IPS-20b (cell line): ENCODE measurements at regions not wholly inside any gene's neighbourhood (a gene's known extent, or its start where the extent isn't known, plus 50 kb on each side); places are given as distances from the start of the nearest gene placed in this dataset.
A peak's percentile ranks its signal among the peaks of the same experiment; 100 is the strongest.
"Not testable (repeated sequence)": the region's sequence is repeated elsewhere in the genome, so short reads cannot be mapped to it uniquely, and the experiment has no call there.

ENCODE experiments used
- H3K27ac ChIP-seq: one replicate; pipeline ENCODE4 v1.5.1; 2013; ENCODE audit warnings: low read length
- H3K27me3 ChIP-seq: 2 replicates; pipeline ENCODE4 v1.6.1; 2013; ENCODE audit warnings: mild to moderate bottlenecking, low read length, inconsistent platforms; ENCODE audit not compliant: insufficient read depth
- H3K36me3 ChIP-seq: 2 replicates; pipeline ENCODE4 v1.6.1; 2013; ENCODE audit warnings: low read depth, mild to moderate bottlenecking, inconsistent platforms, low read length, moderate library complexity; ENCODE audit not compliant: insufficient read depth
- H3K4me1 ChIP-seq: 2 replicates; pipeline ENCODE4 v1.6.1; 2013; ENCODE audit warnings: mild to moderate bottlenecking, control low read depth, inconsistent platforms, low read length, moderate library complexity; ENCODE audit not compliant: insufficient read depth
- H3K4me3 ChIP-seq: 2 replicates; pipeline ENCODE4 v1.5.1; 2013; ENCODE audit warnings: mild to moderate bottlenecking, low read length, inconsistent platforms
- H3K9ac ChIP-seq: 2 replicates; pipeline ENCODE4 v1.6.1; 2013; ENCODE audit warnings: low read depth, mild to moderate bottlenecking, inconsistent platforms, low read length, moderate library complexity
- H3K9me3 ChIP-seq: 2 replicates; pipeline ENCODE4 v1.6.1; 2013; ENCODE audit warnings: mild to moderate bottlenecking, low read depth, low read length, inconsistent platforms; ENCODE audit not compliant: insufficient read depth

DNA sequence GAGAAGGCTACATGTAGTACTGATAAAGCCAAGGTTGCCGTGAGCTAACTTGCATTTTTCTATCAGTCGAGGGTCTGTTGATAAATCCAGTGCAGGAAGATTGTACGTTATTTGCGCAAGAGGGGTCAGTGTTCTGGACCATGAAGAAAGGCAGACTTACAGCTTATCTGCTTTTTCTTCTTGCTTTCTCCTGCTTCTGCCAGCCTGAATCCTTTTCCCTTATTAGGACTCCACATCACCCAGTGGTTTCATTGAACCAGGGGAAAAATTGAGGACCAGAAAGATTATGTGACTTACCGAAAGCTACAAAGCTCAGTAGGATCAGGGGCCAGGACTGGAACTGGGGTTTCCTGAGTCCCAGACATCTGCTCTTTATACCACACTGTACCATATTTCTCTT lies 534.6 kb upstream of the BRINP1 start:
- H3K36me3 ChIP-seq: no peaks in the 10 kb centered on the region

DNA sequence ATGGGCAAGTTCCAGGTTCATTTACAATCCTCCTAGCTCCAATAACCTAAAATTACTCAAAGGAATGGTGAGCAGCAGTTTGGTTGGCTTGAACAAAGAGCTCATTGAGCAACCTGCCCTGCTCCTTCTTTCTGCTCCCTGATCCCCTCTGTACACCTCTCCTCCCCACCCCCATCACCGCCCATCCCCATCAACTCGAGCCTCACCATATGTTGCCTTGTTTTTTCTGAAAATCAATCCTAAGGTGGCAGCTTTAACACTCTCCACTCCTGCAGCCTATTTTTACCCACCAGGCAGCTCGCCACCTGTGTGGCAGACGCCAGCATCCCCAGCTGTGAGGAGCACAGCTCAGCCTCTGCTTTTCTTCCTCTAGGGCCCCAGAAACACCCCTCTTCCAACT lies 533.4 kb upstream of the BRINP1 start:
- H3K4me3 ChIP-seq: no peak overlapping the region
- H3K9ac ChIP-seq: no peak overlapping the region; the same call in 1 of the 2 replicates
- H3K36me3 ChIP-seq: no peaks in the 10 kb centered on the region
- H3K9me3 ChIP-seq: no peaks in the 10 kb centered on the region
- H3K27ac ChIP-seq: no peak overlapping the region
- peaks cover 10% of the 10 kb centered on the region for H3K4me1 ChIP-seq
- no peaks in the 10 kb centered on the region for H3K27me3 ChIP-seq

More for the DNA sequence above, 534.6 kb upstream of the BRINP1 start:
- no peak overlapping the region for H3K27ac ChIP-seq
- no peak overlapping the region for H3K4me3 ChIP-seq
- H3K9me3 ChIP-seq: peaks cover 11% of the 10 kb centered on the region; the same call in 1 of the 2 replicates
- H3K27me3 ChIP-seq: no peaks in the 10 kb centered on the region
- H3K4me1 ChIP-seq: peaks cover 10% of the 10 kb centered on the region
- H3K9ac ChIP-seq: no peak overlapping the region

DNA sequence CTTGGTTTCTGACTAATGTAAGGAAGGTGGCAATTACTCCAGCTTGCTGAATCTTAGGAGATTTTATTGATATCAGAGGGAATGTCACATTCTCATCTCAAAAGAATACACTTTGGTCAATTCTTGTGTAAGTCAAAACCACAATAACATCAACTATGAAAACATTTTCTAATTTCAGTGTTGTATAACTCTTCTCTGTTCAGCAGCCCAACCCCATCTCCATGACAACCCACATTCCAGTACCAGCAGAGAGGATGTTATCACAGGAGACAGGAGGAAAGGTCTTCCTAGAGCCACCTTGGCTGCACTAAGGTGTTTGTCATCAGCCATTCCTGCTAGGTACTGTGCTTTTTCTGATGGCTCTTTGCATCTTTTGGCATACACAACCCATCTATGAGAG lies 529.1 kb upstream of the BRINP1 start:
- Histone ChIP-seq H3K4me3 (no peak overlapping the region), H3K27me3 (no peaks in the 10 kb centered on the region), H3K27ac (no peak overlapping the region), H3K9me3 (no peaks in the 10 kb centered on the region), H3K4me1 (peaks cover 8% of the 10 kb centered on the region), H3K36me3 (no peaks in the 10 kb centered on the region), H3K9ac (no peak overlapping the region)

DNA sequence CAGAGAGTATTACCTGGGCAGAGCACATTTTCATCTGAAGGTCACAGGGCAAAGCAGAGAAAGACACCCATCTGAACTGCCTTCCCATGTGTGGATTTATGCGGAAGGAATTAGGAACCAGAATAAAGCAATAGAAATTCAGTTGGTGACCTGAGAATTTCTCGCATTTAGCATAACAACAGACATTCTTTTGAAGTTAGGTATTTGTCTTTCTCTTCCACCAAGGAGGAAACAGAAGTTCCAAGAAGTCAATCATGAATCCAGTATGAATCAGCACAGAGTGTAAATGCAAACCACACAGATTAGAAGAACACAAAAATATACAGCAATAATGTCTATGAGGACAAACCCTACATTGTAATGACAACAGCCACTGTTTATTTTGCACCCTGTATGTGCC lies 515.2 kb upstream of the BRINP1 start:
- no peaks in the 10 kb centered on the region for H3K36me3 ChIP-seq
- no peaks in the 10 kb centered on the region for H3K9me3 ChIP-seq
- H3K27ac ChIP-seq: no peak overlapping the region
- H3K4me1 ChIP-seq: peaks cover 17% of the 10 kb centered on the region
- peak overlapping the region; percentile 1; the same call in 1 of the 2 replicates for H3K4me3 ChIP-seq
- H3K27me3 ChIP-seq: no peaks in the 10 kb centered on the region
- no peak overlapping the region for H3K9ac ChIP-seq

DNA sequence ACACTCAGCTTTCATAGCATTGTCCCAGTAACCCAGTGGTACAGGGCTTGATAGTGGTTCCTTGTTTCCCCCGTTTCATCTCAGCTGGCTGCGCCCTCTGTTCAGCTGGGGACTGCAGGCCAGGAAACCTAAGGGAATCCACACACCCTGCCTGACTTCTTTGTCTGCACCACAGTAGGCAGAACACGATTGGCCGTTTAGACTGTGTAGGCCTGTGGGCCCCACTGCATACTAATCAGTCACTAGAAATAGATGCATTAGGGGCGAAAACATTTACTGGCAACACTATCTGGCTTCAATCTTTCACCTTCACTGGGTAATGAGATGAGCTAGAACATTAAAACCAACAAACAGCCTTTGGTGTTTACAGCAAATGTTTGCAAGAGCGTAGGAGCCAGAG lies 512.7 kb upstream of the BRINP1 start:
- H3K9ac ChIP-seq: no peak overlapping the region
- H3K4me1 ChIP-seq: peaks cover 17% of the 10 kb centered on the region
- no peak overlapping the region for H3K27ac ChIP-seq
- H3K27me3 ChIP-seq: no peaks in the 10 kb centered on the region
- no peak overlapping the region for H3K4me3 ChIP-seq
- H3K9me3 ChIP-seq: no peaks in the 10 kb centered on the region
- H3K36me3 ChIP-seq: no peaks in the 10 kb centered on the region

DNA sequence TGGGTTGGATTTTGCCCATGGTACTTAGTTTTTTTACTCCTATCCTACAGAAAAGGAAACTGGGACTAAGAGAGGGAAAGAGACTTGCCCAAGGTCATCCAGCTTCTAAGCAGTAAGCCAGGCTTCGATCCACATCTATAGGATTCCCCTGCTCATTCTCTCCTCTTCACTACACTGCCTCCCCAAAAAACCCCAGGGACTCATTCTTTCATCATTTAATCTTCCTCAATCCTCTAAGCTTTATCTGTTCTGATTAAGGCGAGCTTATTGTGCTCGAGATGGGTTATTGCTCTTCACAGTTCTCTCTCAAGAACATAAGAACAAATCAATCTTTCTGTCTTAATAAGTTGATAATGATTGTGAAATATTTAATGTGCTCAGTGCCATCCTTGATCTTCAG lies 511.1 kb upstream of the BRINP1 start:
- H3K36me3 ChIP-seq: no peaks in the 10 kb centered on the region
- no peaks in the 10 kb centered on the region for H3K27me3 ChIP-seq
- no peak overlapping the region for H3K9ac ChIP-seq
- H3K9me3 ChIP-seq: no peaks in the 10 kb centered on the region
- no peak overlapping the region for H3K27ac ChIP-seq
- peaks cover 12% of the 10 kb centered on the region for H3K4me1 ChIP-seq
- H3K4me3 ChIP-seq: no peak overlapping the region

DNA sequence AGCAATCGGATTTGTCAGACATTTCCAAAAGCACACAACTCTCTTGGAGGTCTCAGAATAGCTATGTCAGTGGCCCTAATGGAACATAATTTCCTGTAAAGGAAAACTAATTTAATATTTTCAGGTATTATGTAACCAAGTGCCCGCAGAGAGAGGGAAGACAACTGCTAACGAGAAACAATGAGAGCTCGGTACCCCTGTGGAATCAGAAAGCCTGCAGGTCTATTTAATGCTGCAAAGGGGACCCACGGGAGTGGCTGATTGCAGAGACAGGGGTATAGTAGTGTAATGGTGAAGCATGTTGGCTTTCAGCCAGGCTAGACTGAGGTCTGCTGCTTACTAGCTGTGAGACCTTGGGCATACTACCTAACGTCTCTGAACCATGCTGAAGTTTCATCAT lies 508.1 kb upstream of the BRINP1 start:
- Histone ChIP-seq H3K27ac (no peak overlapping the region), H3K36me3 (no peaks in the 10 kb centered on the region), H3K4me1 (no peaks in the 10 kb centered on the region; the same call in 1 of the 2 replicates)

DNA sequence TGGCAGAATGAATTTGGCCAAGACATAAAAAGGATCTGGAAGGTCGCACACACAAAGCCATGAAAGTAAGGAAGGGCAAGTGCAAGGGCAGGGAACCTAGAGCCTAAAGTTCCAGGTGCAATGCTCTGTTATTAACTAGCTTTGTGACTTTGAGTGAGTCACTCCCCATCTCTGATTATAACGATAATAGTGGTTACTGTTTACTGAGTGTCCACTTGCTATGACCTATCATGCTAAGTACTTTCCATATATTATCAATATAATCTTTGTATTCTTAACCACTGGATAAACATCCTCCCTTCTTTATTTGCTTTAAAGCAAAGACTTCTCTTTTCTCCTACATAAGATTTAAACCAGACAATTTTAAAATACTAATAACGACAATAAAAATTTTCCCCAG lies 504.6 kb upstream of the BRINP1 start:
- H3K9ac ChIP-seq: no peak overlapping the region
- H3K27me3 ChIP-seq: no peaks in the 10 kb centered on the region
- no peaks in the 10 kb centered on the region for H3K36me3 ChIP-seq
- H3K4me3 ChIP-seq: no peak overlapping the region
- H3K27ac ChIP-seq: no peak overlapping the region
- H3K9me3 ChIP-seq: no peaks in the 10 kb centered on the region
- no peaks in the 10 kb centered on the region for H3K4me1 ChIP-seq

More for the DNA sequence above, 508.1 kb upstream of the BRINP1 start:
- H3K9ac ChIP-seq: no peak overlapping the region
- H3K9me3 ChIP-seq: no peaks in the 10 kb centered on the region
- no peak overlapping the region for H3K4me3 ChIP-seq
- H3K27me3 ChIP-seq: no peaks in the 10 kb centered on the region

DNA sequence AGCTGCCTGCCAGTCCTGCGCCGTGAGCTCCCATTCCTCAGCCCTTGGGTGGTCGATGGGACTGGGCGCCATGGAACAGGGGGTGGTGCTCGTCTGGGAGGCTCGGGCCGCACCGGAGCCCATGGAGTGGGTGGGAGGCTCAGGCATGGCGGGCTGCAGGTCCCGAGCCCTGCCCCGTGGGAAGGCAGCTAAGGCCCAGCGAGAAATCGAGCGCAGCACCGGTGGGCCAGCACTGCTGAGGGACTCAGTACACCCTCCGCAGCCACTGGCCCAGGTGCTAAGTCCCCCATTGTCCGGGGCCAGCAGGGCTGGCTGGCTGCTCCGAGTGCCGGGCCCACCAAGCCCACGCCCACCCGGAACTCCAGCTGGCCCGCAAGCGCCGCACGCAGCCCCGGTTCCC lies 501.0 kb upstream of the BRINP1 start:
- not testable (repeated sequence) for H3K4me1 ChIP-seq, H3K27ac ChIP-seq, H3K36me3 ChIP-seq, H3K27me3 ChIP-seq, H3K9ac ChIP-seq, H3K9me3 ChIP-seq, H3K4me3 ChIP-seq

DNA sequence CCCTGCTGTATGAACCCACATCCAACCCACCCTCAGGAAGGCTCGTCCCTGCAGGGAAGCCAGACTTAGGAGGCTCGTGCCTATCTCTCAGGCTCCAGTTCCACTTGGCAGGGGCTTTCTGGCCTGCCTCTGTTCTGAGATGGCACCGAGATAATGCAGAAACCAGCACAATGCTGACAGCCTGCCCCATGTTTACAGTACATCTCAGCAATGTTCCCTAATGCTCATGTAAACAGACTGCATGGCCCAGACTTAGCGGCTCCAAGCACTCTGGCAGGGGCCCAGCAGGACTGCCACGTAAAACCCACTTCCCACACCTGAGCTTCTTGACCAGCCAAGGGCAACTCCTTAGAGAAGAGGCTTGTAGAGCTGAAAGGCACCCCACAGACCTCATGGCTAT lies 499.5 kb upstream of the BRINP1 start:
- H3K9ac ChIP-seq: no peak overlapping the region
- H3K4me1 ChIP-seq: no peaks in the 10 kb centered on the region
- H3K9me3 ChIP-seq: no peaks in the 10 kb centered on the region
- H3K27me3 ChIP-seq: no peaks in the 10 kb centered on the region
- H3K36me3 ChIP-seq: no peaks in the 10 kb centered on the region
- no peak overlapping the region for H3K27ac ChIP-seq
- no peak overlapping the region for H3K4me3 ChIP-seq

DNA sequence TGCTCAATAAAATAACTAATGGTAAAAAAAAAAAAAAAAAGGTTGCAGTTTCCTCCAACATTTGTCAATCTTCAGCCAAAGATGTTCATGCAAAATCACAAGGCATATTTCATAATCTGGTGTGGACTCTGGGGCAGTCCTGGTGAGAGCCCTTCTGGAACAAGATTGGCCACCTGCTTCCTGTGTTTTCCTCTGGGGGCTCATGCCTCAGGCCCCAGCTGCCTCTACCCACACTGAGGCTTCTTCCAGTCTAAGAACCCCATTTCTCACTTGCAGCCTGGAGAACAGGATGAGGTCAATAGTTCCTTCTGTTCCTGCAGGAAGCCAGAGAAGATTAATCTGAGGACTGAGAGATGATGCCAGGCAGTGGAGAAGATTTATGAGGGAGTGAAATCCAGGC lies 492.6 kb upstream of the BRINP1 start:
- Histone ChIP-seq H3K9ac (no peak overlapping the region), H3K4me3 (no peak overlapping the region), H3K4me1 (no peaks in the 10 kb centered on the region)

DNA sequence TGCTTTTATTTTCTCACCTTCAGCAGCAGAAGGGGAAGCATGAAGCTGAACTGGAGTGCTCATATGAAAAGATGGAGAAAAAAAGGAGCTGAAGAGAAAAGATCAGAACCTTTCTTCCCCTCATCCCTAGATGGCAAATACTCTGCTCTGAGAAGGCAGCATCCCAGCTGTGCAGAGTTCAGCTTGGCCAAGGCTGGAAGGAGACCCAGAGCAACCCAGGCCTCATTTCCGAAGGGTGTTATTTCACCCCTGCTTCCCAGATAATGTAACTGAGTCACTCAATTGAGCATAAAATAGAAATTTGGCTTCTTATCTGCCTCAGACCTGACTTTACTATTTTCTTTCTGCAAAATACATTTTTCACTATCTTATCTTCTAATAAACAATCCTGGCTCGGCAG lies 489.9 kb upstream of the BRINP1 start:
- Histone ChIP-seq H3K36me3 (no peaks in the 10 kb centered on the region), H3K9ac (no peak overlapping the region), H3K27ac (no peak overlapping the region), H3K4me3 (no peak overlapping the region), H3K27me3 (no peaks in the 10 kb centered on the region), H3K9me3 (no peaks in the 10 kb centered on the region), H3K4me1 (no peaks in the 10 kb centered on the region)

More for the DNA sequence above, 492.6 kb upstream of the BRINP1 start:
- no peaks in the 10 kb centered on the region for H3K27me3 ChIP-seq
- H3K36me3 ChIP-seq: no peaks in the 10 kb centered on the region
- H3K9me3 ChIP-seq: no peaks in the 10 kb centered on the region
- no peak overlapping the region for H3K27ac ChIP-seq

DNA sequence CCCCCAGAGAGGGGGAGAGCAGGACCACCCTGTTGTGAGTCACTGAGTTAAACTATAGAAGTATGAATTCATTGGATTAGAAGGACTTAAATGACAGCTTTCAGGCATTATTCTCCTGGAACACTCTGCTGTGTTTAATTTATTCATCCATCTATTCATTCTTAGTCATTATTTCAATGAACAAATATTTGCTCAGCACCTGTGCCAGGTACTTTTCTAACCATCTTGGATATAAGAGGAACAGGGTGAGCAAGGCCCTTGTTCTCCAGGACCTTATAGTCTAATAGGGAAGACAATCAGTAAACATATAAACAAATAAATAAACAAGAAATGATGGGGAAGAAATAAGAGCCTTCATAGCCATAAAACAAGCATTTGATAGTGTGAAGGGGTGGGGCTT lies 483.9 kb upstream of the BRINP1 start:
- H3K9me3 ChIP-seq: no peaks in the 10 kb centered on the region
- H3K4me1 ChIP-seq: no peaks in the 10 kb centered on the region
- no peaks in the 10 kb centered on the region for H3K27me3 ChIP-seq
- no peak overlapping the region for H3K4me3 ChIP-seq
- no peaks in the 10 kb centered on the region for H3K36me3 ChIP-seq
- no peak overlapping the region for H3K9ac ChIP-seq
- no peak overlapping the region for H3K27ac ChIP-seq
